GM21526 (cell line): ENCODE measurements at regions not wholly inside any gene's neighbourhood (a gene's known extent, or its start where the extent isn't known, plus 50 kb on each side); places are given as distances from the start of the nearest gene placed in this dataset.

ENCODE experiments used
- ATAC-seq: cut with Tn5 transposase; IDR thresholded peaks from one replicate; pipeline ENCODE4 v1.9.1; 2021; ENCODE audit warnings: moderate library complexity; ENCODE audit not compliant: unreplicated experiment, low FRiP score

GRCh38 chr1:193306430-193306829 is 120.0 kb upstream of the B3GALT2 start:
- no peak for ATAC-seq
